Activated CD8-positive, alpha-beta T cell treated with anti-CD3 and anti-CD28 coated beads, Interleukin-2, amount 10 ng/mL, durations not matched to agents 7 days and 5 days (primary cell): ENCODE measurements at regions not wholly inside any gene's neighbourhood (a gene's known extent, or its start where the extent isn't known, plus 50 kb on each side); places are given as distances from the start of the nearest gene placed in this dataset.

Source experiments
- ATAC-seq: fragments of 150-1000 bp; cut with Tn5 transposase; one replicate; pipeline ENCODE4 v1.10.0; 2021; ENCODE audit warnings: moderate library complexity
- CTCF ChIA-PET: fragments of 350-600 bp; sonication (Branson Sonifier 250); formaldehyde crosslinking; loops from one replicate; lab custom pipeline; 2021; ENCODE audit warnings: antibody characterized with exemption; lab: Charles Lee
- POLR2A ChIA-PET: fragments of 350-600 bp; sonication (Branson Sonifier 250); formaldehyde crosslinking; loops from one replicate; lab custom pipeline; 2021; ENCODE audit warnings: antibody characterized with exemption; lab: Charles Lee
- DNase-seq: peaks from one replicate; pipeline ENCODE4 v3.0.0-alpha.2; 2020
- H3K27ac Mint-ChIP-seq: one replicate; pipeline ENCODE4 v1.8.0; 2021; ENCODE audit warnings: mild to moderate bottlenecking, mixed read lengths
- H3K27me3 Mint-ChIP-seq: one replicate; pipeline ENCODE4 v1.8.0; 2021; ENCODE audit warnings: low read depth, mixed read lengths
- H3K36me3 Mint-ChIP-seq: one replicate; pipeline ENCODE4 v1.8.0; 2021; ENCODE audit warnings: low read depth, mixed read lengths
- H3K4me1 Mint-ChIP-seq: one replicate; pipeline ENCODE4 v1.8.0; 2021; ENCODE audit warnings: low read depth, mixed read lengths
- H3K4me3 Mint-ChIP-seq: one replicate; pipeline ENCODE4 v1.8.0; 2021; ENCODE audit warnings: mild to moderate bottlenecking, mixed read lengths
- H3K9me3 Mint-ChIP-seq: one replicate; pipeline ENCODE4 v1.8.0; 2022; ENCODE audit warnings: mixed read lengths; ENCODE audit not compliant: insufficient read depth

DNA sequence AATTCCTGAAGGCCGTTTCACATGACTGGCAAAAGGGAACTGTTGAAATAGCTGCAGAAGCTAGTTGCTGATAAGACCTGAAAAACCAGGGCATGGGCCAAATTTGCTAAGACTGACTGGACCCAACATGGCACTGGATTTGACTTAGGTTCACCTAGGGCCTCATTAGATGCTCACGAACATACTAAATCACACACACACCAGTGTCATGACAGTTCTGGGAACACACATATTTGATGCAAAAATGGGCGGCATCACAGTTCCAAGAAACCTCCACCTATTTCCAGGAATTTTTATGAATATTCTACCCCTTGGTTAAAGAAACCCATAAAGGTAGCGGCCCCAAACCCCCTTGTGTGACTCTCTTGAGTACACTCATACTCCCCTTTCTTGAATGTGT is 99.6 kb upstream of the OBI1 start:
- ChIA-PET POLR2A (no interaction called here), CTCF (no interaction called here)
- DNase-seq, result no peak
- H3K36me3 Mint-ChIP-seq, result no peaks in the 10 kb centered on the region
- no peak overlapping the region for H3K27ac Mint-ChIP-seq
- H3K4me1 Mint-ChIP-seq, result no peaks in the 10 kb centered on the region
- ATAC-seq, result no peak
- no peaks in the 10 kb centered on the region for H3K27me3 Mint-ChIP-seq
- H3K9me3 Mint-ChIP-seq, result no peaks in the 10 kb centered on the region
- no peak overlapping the region for H3K4me3 Mint-ChIP-seq

DNA sequence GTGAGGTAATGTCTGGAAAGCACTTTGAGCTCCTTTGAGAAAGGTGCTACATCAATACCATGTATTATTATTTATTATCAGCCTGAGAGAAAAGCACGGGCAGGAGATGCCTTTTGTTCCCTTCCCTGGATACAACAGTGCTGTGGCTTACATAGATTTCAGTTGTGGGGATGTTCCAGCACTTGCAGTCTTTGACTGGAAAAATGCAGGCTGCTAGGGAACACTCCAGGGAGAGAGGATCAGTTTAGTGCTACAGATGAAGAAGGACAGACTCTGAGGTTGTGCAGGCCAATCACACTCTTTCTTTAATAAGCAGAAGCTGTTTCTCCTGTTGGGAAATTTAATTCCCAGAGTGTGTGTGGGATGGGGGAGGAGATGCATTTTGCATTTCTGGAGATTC is 94.5 kb upstream of the OBI1 start:
- ChIA-PET CTCF (no interaction called here), POLR2A (no interaction called here)
- ATAC-seq (no peak), DNase-seq (no peak)
- no peaks in the 10 kb centered on the region for H3K4me1 Mint-ChIP-seq
- no peak overlapping the region for H3K4me3 Mint-ChIP-seq
- H3K27me3 Mint-ChIP-seq, result peaks cover 4% of the 10 kb centered on the region
- no peak overlapping the region for H3K27ac Mint-ChIP-seq
- H3K36me3 Mint-ChIP-seq, result no peaks in the 10 kb centered on the region
- no peaks in the 10 kb centered on the region for H3K9me3 Mint-ChIP-seq

DNA sequence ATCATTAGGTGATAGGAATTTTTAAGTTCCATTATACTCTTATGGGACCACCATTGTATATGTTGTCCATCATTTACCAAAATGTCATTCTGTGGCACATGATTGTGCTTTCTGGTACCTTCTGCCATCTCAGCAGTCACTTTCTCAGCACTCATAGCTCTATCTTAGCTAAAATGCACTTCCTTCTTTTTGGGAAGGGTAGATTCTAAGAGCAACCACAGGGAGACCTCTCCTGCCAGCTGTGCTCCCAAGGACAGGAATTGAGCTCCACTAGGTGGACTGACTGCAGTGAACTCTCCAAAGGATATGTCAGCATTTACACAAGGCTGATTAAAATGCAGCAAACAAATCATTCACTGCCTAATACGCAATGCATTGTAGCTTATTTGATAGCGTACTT is 91.8 kb upstream of the OBI1 start:
- no peak for DNase-seq
- Mint-ChIP-seq H3K36me3 (no peaks in the 10 kb centered on the region), H3K27me3 (peaks cover 10% of the 10 kb centered on the region), H3K9me3 (no peaks in the 10 kb centered on the region), H3K4me1 (no peaks in the 10 kb centered on the region), H3K4me3 (no peak overlapping the region), H3K27ac (no peak overlapping the region)
- ChIA-PET CTCF (no interaction called here), POLR2A (no interaction called here)
- no peak for ATAC-seq

DNA sequence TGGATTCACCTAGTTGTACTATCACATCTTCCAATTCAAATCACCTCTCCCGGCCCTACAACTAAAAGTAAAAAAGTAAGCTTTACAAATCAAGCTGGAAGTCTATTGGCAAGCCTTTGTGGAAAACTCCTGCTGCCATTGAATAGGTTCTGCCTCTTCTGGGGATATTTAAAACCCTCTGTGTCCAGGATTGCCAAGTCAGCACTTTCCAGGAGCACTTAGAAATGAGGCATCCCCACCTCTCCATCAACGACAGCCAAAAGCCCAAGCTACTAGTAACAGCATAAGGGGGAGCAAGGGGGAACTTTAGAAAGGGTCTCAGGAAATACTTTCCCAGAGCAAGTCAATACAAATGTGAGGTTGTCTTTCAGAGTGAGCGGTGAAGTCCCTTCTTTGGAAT is 85.0 kb upstream of the OBI1 start:
- Mint-ChIP-seq H3K27me3 (peaks cover 15% of the 10 kb centered on the region), H3K9me3 (no peaks in the 10 kb centered on the region), H3K4me1 (no peaks in the 10 kb centered on the region), H3K4me3 (no peak overlapping the region), H3K36me3 (no peaks in the 10 kb centered on the region), H3K27ac (no peak overlapping the region)
- CTCF ChIA-PET, result no interaction called here
- POLR2A ChIA-PET, result no interaction called here
- ATAC-seq (no peak), DNase-seq (no peak)

DNA sequence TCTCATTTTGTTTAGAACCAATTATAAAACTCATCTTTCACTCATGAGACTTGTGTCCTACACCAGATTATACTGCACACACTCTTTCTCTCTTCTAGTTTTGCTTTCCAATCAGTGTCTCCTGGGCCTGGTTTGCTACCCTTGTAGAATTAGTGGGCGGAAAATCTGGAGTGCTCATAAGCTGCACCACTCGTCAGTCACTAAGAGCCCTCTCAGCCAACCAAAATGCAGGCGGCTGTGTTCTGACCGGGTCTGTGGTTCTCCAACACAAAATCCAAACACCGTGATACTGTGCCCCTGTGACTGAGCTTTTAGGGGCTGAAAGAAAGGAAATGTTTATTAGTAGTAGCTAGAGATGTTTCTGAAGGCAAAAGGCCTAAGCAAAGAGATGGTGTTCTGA is 83.7 kb upstream of the OBI1 start:
- Mint-ChIP-seq H3K27ac (no peak overlapping the region), H3K36me3 (no peaks in the 10 kb centered on the region), H3K4me3 (no peak overlapping the region), H3K27me3 (peaks cover 12% of the 10 kb centered on the region), H3K4me1 (no peaks in the 10 kb centered on the region), H3K9me3 (no peaks in the 10 kb centered on the region)
- no peak for DNase-seq
- ATAC-seq, result no peak
- CTCF ChIA-PET, result no interaction called here
- POLR2A ChIA-PET, result no interaction called here

DNA sequence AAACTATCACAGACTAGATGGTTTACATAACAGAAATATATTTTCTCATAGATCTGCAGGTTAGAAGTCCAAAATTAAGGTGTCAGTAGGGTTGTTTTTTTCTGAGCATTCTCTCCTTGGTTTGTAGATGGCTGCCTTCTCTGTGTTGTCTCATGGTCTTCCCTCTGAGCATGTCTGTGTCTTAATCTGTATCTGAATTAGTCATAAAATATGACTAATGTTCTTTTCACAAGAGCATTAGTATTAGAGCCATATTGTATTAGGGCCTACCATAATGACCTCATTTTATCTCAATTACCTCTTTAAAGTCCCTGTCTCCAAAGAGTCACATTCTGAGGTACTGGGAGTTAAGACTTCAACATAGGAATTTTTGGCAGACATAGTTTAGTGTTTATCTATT is 77.2 kb upstream of the OBI1 start:
- CTCF ChIA-PET, result no interaction called here
- no peaks in the 10 kb centered on the region for H3K4me1 Mint-ChIP-seq
- POLR2A ChIA-PET, result no interaction called here
- no peak for DNase-seq
- ATAC-seq, result no peak
- H3K27ac Mint-ChIP-seq, result no peak overlapping the region
- H3K27me3 Mint-ChIP-seq, result peaks cover 8% of the 10 kb centered on the region
- H3K36me3 Mint-ChIP-seq, result no peaks in the 10 kb centered on the region
- H3K4me3 Mint-ChIP-seq, result no peak overlapping the region
- H3K9me3 Mint-ChIP-seq, result no peaks in the 10 kb centered on the region

DNA sequence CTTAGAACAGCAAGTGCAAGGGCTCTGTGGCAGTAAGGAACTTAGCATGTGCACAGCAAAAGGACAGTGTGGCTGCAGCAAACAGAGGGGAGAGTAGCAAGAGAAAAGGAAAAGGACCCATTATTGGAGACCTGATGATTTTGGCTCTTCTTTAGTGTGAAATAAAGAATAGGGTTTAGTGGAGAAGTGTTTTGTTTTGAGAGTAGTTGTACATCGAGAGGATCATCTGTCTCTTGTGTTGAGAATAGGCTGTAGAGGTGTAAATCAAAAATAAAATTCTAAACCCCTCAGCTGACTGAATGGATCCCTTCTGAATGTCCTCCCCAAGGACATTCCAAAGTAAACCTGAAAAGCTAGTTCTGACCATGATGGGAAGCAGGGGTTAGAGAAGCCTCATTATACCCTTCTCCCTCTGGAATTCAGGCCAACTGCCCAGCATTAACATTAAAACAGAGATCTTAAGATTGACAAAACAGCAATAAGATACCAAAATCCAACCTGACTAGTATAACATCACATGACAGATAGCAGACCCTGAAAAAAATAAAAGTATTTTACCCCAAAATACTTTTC is 73.6 kb upstream of the OBI1 start:
- Mint-ChIP-seq H3K4me1 (no peaks in the 10 kb centered on the region), H3K36me3 (no peaks in the 10 kb centered on the region), H3K4me3 (no peak overlapping the region), H3K9me3 (no peaks in the 10 kb centered on the region), H3K27me3 (peaks cover 6% of the 10 kb centered on the region), H3K27ac (no peak overlapping the region)
- DNase-seq, result no peak
- CTCF ChIA-PET, result no interaction called here
- ATAC-seq, result no peak
- POLR2A ChIA-PET, result no interaction called here

DNA sequence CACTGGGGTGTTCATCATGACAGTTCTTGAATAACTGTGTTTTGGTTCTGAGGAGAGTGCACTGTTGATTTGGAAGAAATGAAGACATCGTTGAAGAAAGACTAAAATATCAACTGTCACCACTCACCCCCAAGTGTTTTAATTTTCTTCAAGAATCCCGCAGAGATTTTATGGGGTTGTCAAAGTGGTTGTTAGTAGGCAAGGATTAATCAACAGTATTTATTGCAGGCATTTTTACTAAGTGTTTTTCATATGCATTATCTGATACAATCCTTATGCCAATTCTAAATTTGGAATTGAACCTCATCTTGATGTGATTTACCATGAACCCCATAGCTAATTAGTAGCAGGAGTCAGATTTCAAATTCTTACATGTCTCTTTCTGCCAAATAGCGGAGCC is 63.7 kb upstream of the OBI1 start:
- ATAC-seq, result no peak
- Mint-ChIP-seq H3K27ac (no peak overlapping the region), H3K9me3 (no peaks in the 10 kb centered on the region), H3K4me3 (no peak overlapping the region), H3K4me1 (no peaks in the 10 kb centered on the region), H3K36me3 (no peaks in the 10 kb centered on the region), H3K27me3 (peaks cover 14% of the 10 kb centered on the region)
- DNase-seq, result no peak
- POLR2A ChIA-PET, result no interaction called here
- CTCF ChIA-PET, result no interaction called here

DNA sequence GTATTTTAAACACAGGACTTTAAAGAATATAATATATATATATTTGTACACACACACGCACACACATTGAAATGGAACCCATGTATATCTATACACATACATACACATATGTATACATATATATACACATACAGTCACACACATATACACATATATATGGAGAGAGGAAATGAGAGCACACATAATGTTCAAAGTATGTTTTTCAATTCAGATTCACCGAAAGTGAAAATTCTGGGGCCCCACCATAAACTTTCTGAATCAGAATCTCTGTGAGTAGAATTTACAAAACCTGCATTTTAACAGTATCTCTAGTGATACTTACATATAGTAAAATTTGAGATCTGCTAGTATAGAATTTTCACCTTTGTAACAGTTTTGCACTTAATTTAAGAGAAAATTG is 60.4 kb upstream of the OBI1 start:
- CTCF ChIA-PET, result no interaction called here
- POLR2A ChIA-PET, result no interaction called here
- no peak for ATAC-seq
- Mint-ChIP-seq H3K4me1 (no peaks in the 10 kb centered on the region), H3K4me3 (no peak overlapping the region), H3K9me3 (no peaks in the 10 kb centered on the region), H3K27ac (no peak overlapping the region), H3K36me3 (no peaks in the 10 kb centered on the region), H3K27me3 (peaks cover 12% of the 10 kb centered on the region)
- DNase-seq, result no peak

DNA sequence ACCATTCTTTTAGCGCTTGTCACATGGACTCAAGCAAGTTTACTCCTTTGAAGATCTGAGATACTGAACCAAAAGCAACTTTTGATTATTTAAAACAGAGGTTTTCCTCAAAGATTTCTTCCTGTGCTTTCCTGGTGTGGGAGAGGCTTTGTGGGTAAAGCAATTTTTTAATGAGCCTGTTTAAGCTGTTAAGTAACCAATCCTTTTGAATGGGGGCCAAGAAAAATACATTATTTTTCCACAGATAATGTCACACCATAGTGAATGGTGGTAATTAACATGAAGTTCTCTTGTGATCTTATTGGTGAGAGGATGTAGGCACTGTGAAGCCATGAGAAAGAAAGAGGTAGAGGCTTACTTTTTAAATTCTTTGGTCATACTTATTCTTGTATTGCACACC is 55.8 kb upstream of the OBI1 start:
- H3K27me3 Mint-ChIP-seq, result no peaks in the 10 kb centered on the region
- POLR2A ChIA-PET, result no interaction called here
- no peak overlapping the region for H3K27ac Mint-ChIP-seq
- CTCF ChIA-PET, result interaction anchor here (0.7 kb wide), 1 partner anchor 63 kb away, joined by 3 read pairs; no protein-coding TSS in a partner anchor
- no peak overlapping the region for H3K4me3 Mint-ChIP-seq
- H3K9me3 Mint-ChIP-seq, result no peaks in the 10 kb centered on the region
- DNase-seq, result no peak
- H3K36me3 Mint-ChIP-seq, result no peaks in the 10 kb centered on the region
- ATAC-seq, result no peak
- H3K4me1 Mint-ChIP-seq, result no peaks in the 10 kb centered on the region

DNA sequence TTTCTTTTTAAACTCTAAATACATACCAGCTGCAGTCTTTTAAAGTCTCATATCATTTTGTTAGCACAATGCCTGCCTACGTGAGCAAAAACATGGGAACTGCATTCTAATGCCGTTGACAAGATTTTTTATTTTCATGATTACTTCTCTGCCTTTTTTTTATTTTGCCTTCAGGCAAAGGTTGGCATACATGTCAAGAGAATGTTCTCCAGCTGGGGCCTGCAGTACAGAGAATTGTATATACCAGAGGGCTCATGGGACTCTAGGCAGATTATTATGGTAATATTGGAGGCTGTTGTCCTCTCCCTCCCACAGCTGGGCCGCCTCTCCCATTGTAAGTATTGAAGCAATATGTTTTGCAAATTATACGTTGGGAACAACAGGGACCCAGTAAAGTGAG is 53.9 kb upstream of the OBI1 start:
- no peak overlapping the region for H3K4me3 Mint-ChIP-seq
- H3K27ac Mint-ChIP-seq, result no peak overlapping the region
- no peak for DNase-seq
- peaks cover 1% of the 10 kb centered on the region for H3K27me3 Mint-ChIP-seq
- H3K4me1 Mint-ChIP-seq, result no peaks in the 10 kb centered on the region
- ATAC-seq, result no peak
- ChIA-PET CTCF (no interaction called here), POLR2A (no interaction called here)
- no peaks in the 10 kb centered on the region for H3K36me3 Mint-ChIP-seq
- H3K9me3 Mint-ChIP-seq, result no peaks in the 10 kb centered on the region

DNA sequence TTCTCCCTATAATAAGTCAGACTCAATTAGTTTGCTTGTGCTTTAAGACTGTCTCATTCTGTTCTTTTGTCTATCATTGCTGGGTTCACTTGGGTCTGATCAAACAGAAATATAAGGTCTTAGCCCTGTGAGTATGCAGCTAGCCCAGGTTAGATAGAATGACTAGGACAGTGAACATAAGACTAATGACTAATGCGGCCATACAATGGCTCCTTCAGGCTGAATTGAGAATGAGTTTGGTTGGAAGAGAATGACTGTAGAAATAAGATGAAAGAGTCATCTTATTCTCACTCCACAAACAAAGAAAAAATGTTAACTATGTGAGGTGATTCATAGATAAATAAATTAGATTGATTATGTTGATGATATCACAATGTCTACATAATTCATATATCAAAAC is 50.1 kb upstream of the OBI1 start:
- DNase-seq, result no peak
- ChIA-PET POLR2A (no interaction called here), CTCF (no interaction called here)
- Mint-ChIP-seq H3K9me3 (no peaks in the 10 kb centered on the region), H3K4me1 (no peaks in the 10 kb centered on the region), H3K27me3 (peaks cover 2% of the 10 kb centered on the region), H3K36me3 (no peaks in the 10 kb centered on the region), H3K4me3 (no peak overlapping the region), H3K27ac (no peak overlapping the region)
- ATAC-seq, result no peak
